ENCODE measurements at regions not wholly inside any gene's neighbourhood (a gene's known extent, or its start where the extent isn't known, plus 50 kb on each side); places are given as distances from the start of the nearest gene placed in this dataset.

- TF ChIP-seq, protein P1, sequence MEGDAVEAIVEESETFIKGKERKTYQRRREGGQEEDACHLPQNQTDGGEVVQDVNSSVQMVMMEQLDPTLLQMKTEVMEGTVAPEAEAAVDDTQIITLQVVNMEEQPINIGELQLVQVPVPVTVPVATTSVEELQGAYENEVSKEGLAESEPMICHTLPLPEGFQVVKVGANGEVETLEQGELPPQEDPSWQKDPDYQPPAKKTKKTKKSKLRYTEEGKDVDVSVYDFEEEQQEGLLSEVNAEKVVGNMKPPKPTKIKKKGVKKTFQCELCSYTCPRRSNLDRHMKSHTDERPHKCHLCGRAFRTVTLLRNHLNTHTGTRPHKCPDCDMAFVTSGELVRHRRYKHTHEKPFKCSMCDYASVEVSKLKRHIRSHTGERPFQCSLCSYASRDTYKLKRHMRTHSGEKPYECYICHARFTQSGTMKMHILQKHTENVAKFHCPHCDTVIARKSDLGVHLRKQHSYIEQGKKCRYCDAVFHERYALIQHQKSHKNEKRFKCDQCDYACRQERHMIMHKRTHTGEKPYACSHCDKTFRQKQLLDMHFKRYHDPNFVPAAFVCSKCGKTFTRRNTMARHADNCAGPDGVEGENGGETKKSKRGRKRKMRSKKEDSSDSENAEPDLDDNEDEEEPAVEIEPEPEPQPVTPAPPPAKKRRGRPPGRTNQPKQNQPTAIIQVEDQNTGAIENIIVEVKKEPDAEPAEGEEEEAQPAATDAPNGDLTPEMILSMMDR (IDR thresholded peaks at IDR 0.05; ENCODE audit: low read depth, low read length): no peak
- no peak overlapping the region for H3K4me3 ChIP-seq (ENCODE audit: low read depth, low read length)
- in situ Hi-C loops (cut with HindIII; ENCODE audit: low sequenced_read_pairs): no loop called here
- no peak for DNase-seq (ENCODE audit: low read depth, low spot score)
These were observed 301.0 kb downstream of the GALR1 start for GRCh38 chr18:77550625-77551024.

DNA sequence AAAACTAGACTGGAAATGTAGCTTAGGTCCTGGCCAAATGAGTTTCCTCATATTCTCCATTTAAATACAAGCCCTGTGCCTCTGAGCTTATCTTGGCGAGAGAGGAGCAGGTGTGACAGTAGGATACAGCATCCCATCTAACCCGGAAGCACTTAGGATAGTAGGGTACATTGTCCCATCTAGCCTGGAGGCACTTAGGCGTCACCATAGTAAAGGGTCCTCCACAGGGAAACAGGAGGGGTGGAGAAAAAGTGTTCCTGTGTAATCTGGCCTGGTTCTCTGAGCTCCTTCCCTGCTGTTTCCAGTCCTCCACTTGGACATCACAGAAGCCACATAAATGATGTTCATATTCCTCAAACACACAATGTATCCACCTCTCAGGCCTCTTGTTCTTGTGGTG is 301.4 kb downstream of the GALR1 start:
- no peak for DNase-seq (ENCODE audit: low read depth, low spot score)
- in situ Hi-C loops (cut with HindIII; ENCODE audit: low sequenced_read_pairs): no loop called here
- no peak overlapping the region for H3K4me3 ChIP-seq (ENCODE audit: low read depth, low read length)
- TF ChIP-seq, protein P1 (IDR thresholded peaks at IDR 0.05; ENCODE audit: low read depth, low read length): no peak

DNA sequence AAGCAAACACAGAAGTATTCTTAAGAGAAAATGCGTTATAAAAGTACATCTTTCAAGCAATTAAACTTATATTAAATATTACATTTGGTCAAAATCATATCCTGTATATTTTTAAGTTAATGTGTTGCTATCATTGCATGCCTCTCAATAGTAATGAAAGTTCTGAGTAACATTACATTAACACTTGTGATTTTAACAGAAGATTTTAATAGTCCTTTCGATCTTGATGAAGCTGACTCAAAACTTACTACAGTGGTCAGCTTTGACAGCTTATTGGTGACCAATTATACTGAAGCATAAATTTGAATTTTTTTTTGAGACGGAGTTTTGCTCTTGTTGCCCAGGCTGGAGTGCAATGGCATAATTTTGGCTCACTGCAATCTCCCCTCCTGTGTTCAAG is 303.3 kb downstream of the GALR1 start:
- H3K4me3 ChIP-seq (ENCODE audit: low read depth, low read length): no peak overlapping the region
- in situ Hi-C loops (cut with HindIII; ENCODE audit: low sequenced_read_pairs): no loop called here
- DNase-seq (ENCODE audit: low read depth, low spot score): no peak
- TF ChIP-seq, protein P1 (IDR thresholded peaks at IDR 0.05; ENCODE audit: low read depth, low read length): no peak

GRCh38 chr18:77554061-77554460 is 304.4 kb downstream of the GALR1 start:
- H3K4me3 ChIP-seq (ENCODE audit: low read depth, low read length): no peak overlapping the region
- DNase-seq (ENCODE audit: low read depth, low spot score): no peak
- TF ChIP-seq, protein P1 (IDR thresholded peaks at IDR 0.05; ENCODE audit: low read depth, low read length): no peak
- in situ Hi-C loops (cut with HindIII; ENCODE audit: low sequenced_read_pairs): no loop called here

- H3K4me3 ChIP-seq (ENCODE audit: low read depth, low read length): no peak overlapping the region
- peak; percentile 12 for DNase-seq (ENCODE audit: low read depth, low spot score)
- in situ Hi-C loops (cut with HindIII; ENCODE audit: low sequenced_read_pairs): no loop called here
- TF ChIP-seq, protein P1 (IDR thresholded peaks at IDR 0.05; ENCODE audit: low read depth, low read length): no peak
These were observed 307.5 kb downstream of the GALR1 start for GRCh38 chr18:77557046-77557587.

DNA sequence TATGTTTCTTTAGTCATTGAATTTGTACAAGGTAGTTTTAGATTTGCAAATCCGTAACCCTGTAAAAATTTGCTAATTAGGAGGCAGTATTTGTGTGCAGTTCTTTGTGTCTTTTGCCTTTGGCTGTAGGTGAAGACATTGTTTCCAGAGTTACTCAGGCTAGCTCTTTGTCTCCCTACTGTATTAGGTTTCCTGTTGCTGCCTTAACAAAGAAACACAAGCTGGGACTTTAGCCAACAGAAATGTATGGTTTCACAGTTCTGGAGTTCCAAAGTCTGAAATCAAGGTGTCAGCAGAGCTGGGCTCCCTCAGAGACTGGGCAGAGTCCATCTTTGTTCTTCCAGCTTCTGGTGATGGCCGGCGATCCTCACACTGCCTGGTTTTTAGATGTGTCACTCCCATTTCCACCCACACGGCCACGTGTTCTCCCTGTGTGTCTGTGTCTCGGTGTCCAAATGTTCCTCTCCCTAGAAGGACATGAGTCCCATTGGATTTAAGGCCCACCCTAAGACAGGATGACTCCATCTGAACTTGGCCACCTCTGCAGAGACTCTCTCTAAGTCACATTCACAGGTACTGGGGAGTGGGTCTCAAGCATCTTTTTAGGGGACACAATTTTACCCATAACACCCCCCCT is 309.7 kb downstream of the GALR1 start:
- TF ChIP-seq, protein P1 (IDR thresholded peaks at IDR 0.05; ENCODE audit: low read depth, low read length): no peak
- DNase-seq (ENCODE audit: low read depth, low spot score): no peak
- no peak overlapping the region for H3K4me3 ChIP-seq (ENCODE audit: low read depth, low read length)
- in situ Hi-C loops (cut with HindIII; ENCODE audit: low sequenced_read_pairs): no loop called here

Measured in astrocyte of the spinal cord (primary cell).